GM18520 (cell line): ENCODE measurements at regions not wholly inside any gene's neighbourhood (a gene's known extent, or its start where the extent isn't known, plus 50 kb on each side); places are given as distances from the start of the nearest gene placed in this dataset.

Source experiments
- ATAC-seq: cut with Tn5 transposase; IDR thresholded peaks from one replicate; pipeline ENCODE4 v1.9.1; 2021; ENCODE audit not compliant: unreplicated experiment

DNA sequence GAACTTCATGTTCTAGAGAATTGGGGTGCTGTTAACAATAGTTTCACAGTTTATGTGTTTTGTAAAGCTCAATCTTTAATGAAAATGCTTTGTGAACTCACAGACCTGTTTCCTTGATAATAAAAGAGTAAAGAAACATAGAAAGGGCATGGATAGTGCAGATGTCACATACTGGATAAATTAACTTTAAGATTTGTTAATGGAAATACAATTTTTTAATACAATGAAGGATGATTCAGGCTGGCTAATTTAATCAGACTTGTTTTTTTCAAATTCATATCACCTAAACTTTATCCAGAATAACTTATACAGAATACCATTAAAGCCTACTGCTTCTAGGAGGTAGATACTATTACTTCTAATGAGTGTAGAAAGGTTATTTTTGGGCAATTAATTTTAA is 1033.5 kb upstream of the SLC10A2 start:
- ATAC-seq, result no peak

DNA sequence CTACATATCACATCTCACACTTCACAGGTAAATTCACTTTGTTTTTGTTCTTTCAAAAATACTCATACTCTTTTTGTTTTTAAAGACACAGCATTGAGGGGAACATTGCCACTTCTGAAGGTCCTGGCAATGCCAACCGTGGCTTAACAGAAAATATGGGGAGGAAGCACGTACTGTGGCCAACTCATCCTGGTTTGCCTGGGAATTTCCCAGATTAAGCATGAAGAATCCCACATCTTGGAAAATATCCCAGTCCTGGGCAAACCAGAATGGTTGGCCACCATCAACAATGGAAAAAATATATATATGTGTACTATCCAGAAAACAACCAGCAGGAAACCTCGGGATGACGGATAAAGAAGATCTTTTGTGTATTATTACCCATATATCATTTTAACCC is 1032.2 kb upstream of the SLC10A2 start:
- no peak for ATAC-seq

DNA sequence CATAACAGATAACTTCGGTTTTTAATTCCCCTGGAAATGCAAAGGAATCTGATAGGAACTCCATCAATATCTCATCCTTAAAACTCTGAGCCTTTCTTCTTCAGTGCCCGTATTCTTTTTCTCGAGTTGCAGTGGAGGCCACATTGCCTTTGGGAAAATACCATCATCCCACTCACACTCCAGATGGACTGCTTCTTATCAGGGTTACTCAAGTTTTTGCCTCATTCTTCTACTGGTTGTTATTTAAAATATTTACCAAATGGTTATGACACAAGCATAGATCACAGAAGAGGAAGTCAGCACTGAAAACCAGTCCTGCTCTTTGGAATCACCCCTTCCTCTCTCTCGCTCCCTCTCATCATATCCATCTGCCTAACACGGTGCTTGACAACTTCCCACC is 1020.5 kb upstream of the SLC10A2 start:
- no peak for ATAC-seq

DNA sequence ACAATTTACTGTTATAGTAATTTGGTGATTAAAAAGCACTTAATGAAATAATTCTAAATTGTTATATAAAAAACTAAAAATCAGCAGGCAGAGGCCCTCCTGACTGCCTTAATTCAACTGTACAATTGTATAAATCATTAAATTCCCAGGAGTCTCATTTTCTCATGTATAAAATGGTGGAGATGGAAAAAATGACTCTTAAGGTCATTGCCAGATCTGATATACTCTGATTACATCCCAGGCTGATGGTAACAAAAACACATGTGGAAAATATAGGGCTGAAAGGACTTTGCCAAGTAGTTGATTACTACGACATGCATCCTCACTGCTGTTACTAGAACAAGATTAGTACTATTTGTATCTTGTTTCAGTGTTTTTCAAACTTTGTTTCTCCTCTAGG is 1020.0 kb upstream of the SLC10A2 start:
- no peak for ATAC-seq

DNA sequence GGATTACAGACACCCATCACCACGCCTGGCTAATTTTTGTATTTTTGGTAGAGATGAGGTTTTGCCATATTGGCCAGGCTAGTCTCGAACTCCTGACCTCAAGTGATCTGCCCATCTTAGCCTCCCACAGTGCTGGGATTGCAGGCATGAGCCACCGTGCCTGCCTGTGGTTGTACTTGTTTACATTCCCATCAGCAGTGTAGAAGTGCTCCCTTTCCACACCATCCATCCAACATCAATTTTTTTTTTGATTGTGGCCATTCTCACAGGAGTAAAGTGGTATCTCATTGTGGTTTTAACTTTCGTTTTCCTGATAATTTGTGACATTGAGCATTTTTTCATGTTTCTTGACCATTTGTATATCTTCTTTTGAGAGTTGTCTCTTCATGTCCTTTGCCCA is 1019.4 kb upstream of the SLC10A2 start:
- ATAC-seq, result no peak

DNA sequence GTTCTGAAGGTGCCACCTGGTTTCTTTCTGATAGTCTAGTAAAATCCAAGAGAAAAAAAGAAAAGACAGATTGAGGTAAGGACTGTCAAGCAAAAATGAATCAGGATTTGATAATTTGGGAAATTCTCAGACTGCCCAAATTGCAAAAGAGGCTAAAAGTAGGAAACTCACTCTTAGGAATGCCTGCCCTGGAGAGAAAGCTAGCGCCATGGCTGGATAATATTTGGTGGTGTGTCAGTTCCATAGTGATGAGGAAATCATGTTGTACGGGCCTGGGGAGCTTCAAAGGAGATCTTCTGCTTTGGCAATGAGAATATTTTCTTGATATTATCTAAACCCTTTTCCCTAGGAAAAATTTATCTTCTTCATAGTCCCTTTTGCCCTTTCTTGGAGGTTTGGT is 1008.1 kb upstream of the SLC10A2 start:
- no peak for ATAC-seq

DNA sequence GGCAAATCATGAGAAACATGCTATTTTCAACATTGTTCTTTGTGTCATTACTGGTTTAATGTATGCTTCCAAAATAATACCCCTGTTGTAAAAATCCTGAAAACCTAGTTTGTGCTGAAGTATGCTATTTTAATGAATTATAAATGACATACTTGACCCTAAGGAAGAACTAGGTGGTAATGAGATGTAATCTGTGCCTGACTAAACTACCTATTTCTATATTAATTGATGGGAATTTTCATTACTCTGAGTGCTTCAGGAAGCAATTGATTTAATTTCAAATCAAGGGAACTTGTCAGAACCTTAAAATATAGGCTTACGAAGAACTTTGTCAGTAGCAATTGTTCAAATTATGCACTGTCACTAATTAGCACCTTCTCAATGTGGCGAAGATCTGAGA is 1005.6 kb upstream of the SLC10A2 start:
- ATAC-seq, result no peak

DNA sequence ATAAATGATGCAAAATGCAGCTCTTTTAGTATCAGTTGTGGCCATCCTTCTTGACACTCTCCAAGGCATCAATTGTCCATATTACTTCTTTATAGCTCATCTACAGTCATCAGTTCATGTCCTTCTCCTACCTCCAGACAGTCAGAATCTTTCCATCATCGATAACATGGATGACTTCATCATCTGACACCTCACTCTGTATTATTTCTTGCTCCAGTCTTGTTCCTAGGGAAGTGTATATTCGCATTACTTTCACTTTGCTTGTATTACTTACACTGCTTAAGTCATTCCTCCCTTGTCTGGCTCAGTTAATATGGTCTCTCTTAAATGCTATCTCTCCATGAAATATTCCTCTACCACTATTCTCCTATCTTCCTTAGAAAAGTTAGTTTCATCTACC is 999.1 kb upstream of the SLC10A2 start:
- ATAC-seq, result no peak

DNA sequence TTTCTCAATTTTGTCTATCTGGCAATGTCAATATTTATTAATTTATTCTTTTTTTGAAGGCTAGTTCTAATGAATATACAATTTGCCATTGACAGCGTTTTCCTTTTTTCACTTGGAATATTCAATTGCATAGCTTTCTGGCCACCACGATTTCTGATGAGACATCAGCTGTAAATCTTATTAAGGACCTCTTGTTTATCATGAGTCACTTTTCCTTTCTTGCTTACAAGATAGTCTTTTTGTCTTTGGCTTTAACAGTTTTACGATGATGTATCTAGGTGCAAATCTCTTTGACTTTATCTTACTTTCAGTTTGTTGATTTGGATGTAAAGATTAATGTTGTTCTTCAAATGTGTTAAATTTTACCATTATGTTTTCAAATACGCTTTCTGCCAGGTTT is 991.6 kb upstream of the SLC10A2 start:
- ATAC-seq, result no peak

DNA sequence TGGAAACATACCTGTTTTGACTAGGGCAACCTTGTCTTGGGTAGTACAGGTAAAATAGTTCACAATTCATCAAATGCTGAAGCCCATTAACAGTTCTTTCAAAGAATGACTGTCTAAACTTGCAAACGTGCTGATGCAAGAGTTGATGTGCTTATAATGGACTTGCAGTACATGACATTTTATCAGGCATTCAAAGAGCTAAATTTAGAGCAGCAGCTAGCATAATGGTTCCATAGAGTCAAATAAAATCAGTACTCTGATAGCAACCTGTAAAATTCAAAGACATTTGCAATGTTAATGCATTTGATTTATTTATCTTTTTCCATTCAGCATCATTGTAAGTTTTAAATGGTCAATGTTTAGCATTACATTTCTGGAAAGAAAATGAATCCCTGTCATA is 979.7 kb upstream of the SLC10A2 start:
- ATAC-seq, result no peak

DNA sequence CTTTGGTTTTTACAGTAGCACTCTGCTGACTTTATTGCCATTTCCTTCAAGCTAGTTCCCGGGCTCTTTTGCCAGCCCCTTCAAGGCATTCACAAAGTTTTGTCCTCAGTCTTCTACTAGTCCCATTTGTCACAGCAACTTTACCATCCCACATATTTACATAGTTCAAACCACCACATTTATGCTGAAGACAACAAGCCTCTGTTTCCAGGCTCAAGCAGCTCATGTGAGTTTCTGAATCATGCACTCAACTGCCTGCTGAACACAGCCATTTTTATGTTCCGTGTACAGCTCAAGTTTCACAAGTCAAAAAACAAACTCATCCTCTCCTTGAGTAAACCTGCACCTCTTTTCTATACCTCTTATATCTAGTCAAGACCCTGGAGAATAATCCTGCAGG is 977.0 kb upstream of the SLC10A2 start:
- ATAC-seq, result no peak

DNA sequence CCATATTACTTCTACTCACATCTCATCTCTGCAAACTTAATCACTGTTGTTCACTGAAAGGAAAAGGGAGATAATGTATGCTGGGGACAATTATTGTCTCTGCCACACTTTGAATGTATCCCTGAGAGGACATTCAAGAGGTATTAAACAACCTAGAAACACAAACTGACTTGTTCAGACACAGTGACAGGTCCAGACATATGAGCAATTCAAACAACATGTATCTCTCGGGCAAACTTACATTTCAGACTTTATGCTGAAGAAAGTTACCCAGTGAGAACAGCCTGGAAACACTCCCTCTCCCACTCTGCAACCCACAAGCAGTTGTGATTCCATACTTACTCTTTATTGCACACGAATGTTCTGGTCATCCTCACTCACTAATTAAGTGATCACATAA is 968.7 kb upstream of the SLC10A2 start:
- ATAC-seq, result no peak

DNA sequence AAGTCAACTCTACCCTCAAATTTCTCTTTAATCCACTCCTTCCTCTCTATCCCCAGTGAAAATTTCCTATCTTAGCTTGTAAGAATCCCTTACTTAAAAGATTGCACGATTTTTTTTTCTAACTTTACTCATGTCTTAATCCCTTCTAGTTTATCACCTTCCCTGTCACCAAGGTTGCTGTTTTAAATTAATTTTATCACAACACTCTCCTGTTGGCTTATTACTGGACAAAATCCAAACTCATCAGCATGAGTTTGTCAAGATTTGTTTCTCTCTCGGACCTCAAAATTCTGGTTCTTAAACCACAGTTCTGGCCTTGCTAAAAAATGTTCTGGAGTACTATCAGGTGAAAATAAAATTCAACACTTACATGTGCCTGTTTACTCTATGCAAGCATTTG is 959.1 kb upstream of the SLC10A2 start:
- no peak for ATAC-seq

DNA sequence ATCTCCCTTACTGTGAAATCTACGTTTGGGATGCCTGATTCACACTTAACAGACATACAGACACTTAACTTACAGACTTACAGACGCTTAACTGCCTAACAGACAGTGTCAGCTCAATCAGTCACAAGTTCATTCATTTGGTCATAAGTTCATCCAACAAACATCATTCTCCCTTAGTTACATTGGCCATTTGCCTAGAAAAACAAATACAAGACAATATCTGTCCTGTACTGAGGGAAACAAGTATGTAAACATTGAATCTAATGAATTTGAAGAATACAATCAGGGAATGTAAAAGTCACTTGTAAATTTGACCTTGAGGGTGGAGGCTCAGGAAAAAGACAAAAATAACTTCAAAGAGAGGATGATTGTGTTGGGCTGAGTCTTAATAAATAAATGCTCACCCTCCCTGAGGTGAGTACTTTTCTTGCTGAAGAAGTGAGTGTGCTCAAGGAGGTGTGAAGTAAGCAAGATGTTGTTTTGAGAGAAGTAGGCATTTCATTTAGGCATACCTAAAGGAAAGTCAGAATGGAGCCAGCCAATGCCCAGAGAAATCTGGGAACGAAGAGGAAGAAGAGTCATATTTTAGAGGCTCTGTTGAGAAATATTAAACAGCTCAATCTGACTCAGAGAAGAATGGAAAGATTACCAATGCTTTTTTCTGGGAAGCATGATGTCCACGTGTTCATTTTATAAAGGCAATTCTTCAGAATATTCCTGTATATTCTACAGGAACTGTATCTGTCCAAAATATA is 958.4 kb upstream of the SLC10A2 start:
- ATAC-seq, result no peak

DNA sequence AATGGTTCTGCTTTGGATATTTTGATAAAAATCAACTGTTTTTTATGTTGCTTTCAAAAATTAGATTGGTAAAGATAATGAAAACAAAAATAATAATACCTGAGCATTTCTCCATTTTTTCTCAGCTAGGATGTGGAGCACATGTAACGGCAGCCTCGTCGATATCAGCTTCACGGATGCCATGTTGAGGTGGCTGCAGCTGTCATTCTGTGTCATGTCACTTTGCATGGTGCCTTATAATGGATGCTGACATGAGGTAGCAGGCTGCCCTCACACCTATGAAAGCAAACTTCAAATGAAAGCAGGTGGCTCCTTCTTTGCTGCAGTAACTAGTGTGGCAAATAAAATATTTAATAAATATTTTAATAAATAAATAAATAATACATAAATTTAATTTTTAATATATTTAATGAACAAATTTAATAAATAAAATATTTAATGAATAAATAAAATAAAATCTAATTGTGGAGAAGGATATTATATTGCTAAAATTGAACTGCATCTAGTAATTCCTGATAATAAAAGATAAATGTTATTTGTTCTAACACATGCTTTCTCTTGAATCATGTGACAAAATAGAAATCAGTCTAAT is 955.7 kb upstream of the SLC10A2 start:
- ATAC-seq, result no peak

DNA sequence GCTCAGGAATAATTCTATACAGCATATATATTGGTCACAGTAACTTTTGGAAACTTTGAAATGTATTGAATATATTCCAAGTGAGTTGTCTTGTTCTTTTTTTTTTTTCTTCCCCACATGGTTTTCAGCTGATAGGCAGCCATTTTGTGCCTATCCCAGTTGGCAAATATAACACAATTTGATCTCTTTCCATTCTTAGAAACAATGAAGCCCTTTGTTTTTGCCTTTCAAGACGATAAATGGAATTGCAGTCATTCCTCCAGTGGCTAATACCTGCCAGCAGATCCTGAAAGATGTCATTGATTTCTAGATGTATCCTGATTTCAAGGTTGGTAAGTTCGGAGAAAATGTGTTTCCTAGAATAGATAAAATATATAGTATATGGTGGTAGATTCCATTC is 951.1 kb upstream of the SLC10A2 start:
- no peak for ATAC-seq

DNA sequence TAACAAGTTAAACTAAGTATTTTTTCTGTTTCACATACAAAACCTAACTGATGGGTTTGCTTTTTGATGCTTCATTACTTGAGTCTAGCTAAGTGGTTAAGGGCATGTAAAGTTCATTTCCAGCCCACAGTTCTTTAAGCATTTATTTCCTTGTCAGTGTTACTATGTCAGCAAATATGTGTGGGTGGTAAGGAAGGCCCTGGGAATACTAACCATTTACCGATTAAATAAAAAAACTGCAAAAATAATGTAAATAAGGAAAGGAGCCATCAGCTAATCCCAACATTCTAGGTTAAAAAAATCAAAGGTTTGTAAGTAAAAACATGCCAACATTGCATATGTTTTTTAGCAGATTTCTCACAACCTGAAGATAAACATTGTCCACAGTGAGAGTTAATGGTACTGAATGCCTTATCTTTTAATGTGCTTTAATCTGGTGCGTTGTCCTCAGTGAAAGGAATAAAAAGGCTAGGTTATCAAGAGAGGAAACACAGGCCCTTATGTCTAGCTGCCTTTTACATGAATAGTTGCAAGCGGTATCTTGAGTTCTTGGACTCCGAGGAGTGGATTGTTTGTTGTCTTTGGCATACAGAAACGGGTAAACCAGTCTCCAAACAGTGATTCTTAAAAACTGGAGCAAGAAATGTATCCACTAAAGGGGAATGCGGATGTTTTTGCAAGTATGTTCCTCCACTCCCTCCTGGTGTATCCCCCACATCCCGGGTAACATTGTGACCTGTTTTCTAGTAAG is 949.6 kb upstream of the SLC10A2 start:
- no peak for ATAC-seq

DNA sequence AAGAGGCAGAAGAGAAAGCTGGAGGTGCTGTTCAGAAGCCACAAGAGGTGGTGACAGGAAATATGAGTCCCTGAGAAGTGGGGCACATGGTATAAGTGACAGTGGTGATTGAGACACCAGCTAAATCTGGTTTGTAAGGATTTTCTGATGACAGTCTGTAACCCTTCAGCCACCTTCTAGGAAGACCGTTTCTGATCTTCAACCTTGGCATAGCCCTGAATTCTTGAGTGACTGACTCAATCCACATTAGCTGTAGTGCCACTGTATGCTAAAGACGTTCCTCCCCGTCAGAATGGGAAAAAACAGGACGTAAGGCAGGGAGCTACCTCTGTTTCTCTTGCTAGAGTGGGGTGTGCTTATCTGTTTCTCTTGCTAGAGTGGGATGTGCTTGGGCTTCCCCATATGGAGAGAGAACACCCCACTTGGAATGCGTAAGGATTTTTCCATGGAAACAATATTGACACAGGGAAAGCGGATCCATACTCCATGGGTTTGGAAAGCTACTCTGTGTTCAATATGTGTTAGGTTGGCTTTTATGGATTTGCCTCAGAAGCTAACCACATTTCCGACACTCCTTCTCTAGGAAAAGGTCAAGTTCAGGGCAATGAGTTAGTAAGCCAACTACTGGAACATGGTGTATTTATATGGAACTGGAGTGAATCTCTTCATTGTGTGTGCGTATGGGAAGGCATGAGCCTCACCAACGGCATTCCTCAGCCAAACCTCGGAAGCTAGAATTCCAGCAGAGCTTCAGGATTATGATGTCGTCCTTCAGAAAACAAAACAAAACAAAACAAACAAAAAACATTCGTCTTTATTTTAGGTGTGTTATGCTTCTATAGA is 948.8 kb upstream of the SLC10A2 start:
- ATAC-seq, result no peak

DNA sequence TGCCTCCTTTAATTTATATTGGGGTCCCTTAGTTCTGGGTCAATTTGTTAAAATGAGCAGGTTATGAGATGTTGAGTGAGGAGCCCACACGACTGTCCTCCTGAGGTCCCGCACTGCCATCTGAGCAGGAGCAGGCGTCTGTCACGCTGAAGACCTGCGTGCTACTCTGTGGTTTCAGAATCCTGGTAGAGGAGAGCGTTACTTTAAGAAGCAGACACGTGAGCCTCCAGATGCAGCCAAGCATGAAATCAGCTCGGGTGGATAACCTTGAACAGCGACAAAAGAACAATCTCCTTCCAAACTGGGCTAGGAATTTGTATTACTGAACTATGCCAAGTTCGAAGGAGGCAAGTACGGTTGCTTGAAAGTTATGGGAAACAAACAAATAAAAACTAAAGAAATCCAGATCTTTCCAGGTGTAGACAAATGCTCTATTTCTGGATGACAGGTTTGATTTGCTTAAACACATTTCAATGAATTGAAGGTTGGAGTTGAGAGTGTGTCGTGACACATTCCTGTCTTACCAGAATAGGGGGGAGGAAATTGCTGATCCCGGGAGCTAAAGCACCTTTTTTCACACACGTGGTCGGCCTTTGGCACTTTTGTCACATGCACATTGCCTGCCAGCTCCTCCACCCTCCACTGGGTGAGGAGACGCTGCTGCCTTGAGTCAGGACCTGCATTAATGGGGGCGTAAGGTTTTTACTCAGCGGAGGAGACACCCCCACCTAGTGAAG is 945.5 kb upstream of the SLC10A2 start:
- ATAC-seq, result no peak

DNA sequence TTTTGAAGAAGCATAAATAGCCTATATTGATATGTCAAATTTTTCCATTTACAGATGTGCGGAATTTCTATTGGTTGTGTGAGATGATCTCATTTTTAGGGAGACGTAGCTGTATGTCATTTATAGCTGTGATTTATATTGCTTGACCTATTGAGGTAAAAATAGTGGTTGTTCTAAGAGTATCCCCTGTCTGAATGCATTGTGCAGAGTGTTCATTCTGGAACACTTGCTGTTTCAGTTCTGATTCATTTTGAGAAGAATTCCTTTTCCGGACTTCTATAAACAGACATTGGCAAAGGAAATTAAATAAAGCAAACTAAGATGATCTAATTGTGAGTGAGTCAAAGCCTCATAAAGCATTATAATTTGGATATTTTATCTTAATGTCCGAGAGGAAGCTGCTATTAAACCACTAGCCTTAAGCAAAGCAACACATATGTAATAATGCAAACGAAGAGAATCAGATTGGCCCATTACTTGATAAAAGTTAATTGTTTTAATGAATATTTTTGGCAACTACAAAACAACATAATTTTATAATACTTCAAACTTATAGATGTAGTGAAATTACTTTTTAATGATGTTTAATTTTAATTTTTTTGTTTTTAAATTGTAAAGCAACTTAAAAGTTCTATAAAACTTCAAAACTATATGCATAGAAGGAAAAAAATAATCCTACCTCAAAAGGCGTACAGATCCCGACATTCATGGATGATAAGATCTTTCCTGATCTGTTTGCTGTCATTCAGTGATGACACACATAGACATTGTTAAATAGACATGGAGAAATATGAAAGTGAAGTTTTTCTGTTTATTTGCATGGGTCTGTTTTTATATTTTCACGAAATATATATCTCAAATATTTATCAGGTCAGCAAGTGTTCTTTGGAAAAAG is 942.6 kb upstream of the SLC10A2 start:
- ATAC-seq, result no peak
